NT2/D1 (cell line): ENCODE measurements at regions not wholly inside any gene's neighbourhood (a gene's known extent, or its start where the extent isn't known, plus 50 kb on each side); places are given as distances from the start of the nearest gene placed in this dataset.

ENCODE experiments used
- YY1 ChIP-seq: IDR thresholded peaks from 2 replicates; pipeline ENCODE4 v1.6.1; 2011; ENCODE audit not compliant: insufficient read length, insufficient read depth
- ZNF274 ChIP-seq: IDR thresholded peaks from 2 replicates; pipeline ENCODE4 v1.6.1; 2011; ENCODE audit warnings: mild to moderate bottlenecking, low read depth, low read length

DNA sequence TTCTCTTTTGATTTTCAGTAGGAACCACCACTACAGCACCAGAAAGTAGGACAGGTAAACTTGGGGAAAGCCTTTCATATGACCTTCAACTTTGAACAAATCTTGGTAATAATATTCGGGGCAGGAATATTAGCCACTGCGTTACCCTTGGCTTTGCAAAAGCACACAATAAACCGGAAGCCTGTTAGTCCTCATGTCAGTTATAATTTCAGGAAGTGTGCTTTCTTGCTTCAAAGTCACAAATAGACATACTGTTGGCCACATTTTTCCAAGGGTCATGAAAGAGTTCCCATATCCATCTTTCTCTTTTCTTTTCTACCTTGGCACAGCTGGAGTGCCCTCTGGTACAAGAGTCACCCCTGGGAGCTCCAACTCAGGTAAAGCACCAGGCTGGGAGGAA lies 167.2 kb upstream of the CNTN1 start:
- TF ChIP-seq ZNF274 (no peak), YY1 (no peak)
